H9 (cell line): ENCODE measurements at regions not wholly inside any gene's neighbourhood (a gene's known extent, or its start where the extent isn't known, plus 50 kb on each side); places are given as distances from the start of the nearest gene placed in this dataset.

ENCODE experiments used
- DNase-seq: peaks from one replicate; pipeline ENCODE4 v3.0.0-alpha.2; 2017
- H2AFZ ChIP-seq: one replicate; pipeline ENCODE4 v1.6.1; 2013; ENCODE audit warnings: mild to moderate bottlenecking, low read length, control low read depth, moderate library complexity
- H2AK5ac ChIP-seq: 2 replicates; pipeline ENCODE4 v1.6.1; 2013; ENCODE audit warnings: low read length, control low read depth, mixed read lengths; ENCODE audit not compliant: insufficient read length
- H2BK120ac ChIP-seq: one replicate; pipeline ENCODE4 v1.6.1; 2013; ENCODE audit warnings: low read depth, mild to moderate bottlenecking, low read length, control low read depth, inconsistent platforms; ENCODE audit not compliant: poor library complexity, severe bottlenecking
- H2BK12ac ChIP-seq: 2 replicates; pipeline ENCODE4 v1.6.1; 2013; ENCODE audit warnings: low read length, control low read depth, mixed read lengths, low read depth; ENCODE audit not compliant: insufficient read length
- H2BK15ac ChIP-seq: 2 replicates; pipeline ENCODE4 v1.6.1; 2013; ENCODE audit warnings: low read depth, low read length, control low read depth
- H2BK20ac ChIP-seq: one replicate; pipeline ENCODE4 v1.6.1; 2013; ENCODE audit warnings: low read depth, mild to moderate bottlenecking, low read length, control low read depth, inconsistent platforms; ENCODE audit not compliant: poor library complexity, severe bottlenecking
- H2BK5ac ChIP-seq: 2 replicates; pipeline ENCODE4 v1.6.1; 2013; ENCODE audit warnings: low read length, control low read depth, mixed read lengths; ENCODE audit not compliant: insufficient read length
- H3K14ac ChIP-seq: 2 replicates; pipeline ENCODE4 v1.6.1; 2013; ENCODE audit warnings: low read length, control low read depth; ENCODE audit not compliant: insufficient read depth
- H3K18ac ChIP-seq: 2 replicates; pipeline ENCODE4 v1.6.1; 2013; ENCODE audit warnings: low read depth, mild to moderate bottlenecking, mixed read lengths, low read length, control low read depth; ENCODE audit not compliant: insufficient read length
- H3K23ac ChIP-seq: 2 replicates; pipeline ENCODE4 v1.6.1; 2013; ENCODE audit warnings: low read length, control low read depth, mixed read lengths, low read depth; ENCODE audit not compliant: insufficient read length
- H3K23me2 ChIP-seq: 2 replicates; pipeline ENCODE4 v1.6.1; 2013; ENCODE audit warnings: low read depth, mild to moderate bottlenecking, mixed read lengths, low read length, control low read depth; ENCODE audit not compliant: insufficient read length, poor library complexity, severe bottlenecking
- H3K27ac ChIP-seq: 2 replicates; pipeline ENCODE4 v1.5.1; 2013; ENCODE audit warnings: low read length, control low read depth, mixed read lengths, low read depth; ENCODE audit not compliant: insufficient read length
- H3K27me3 ChIP-seq: 2 replicates; pipeline ENCODE4 v1.6.1; 2013; ENCODE audit warnings: low read length, control low read depth, inconsistent platforms; ENCODE audit not compliant: insufficient read depth
- H3K4ac ChIP-seq: 2 replicates; pipeline ENCODE4 v1.6.1; 2013; ENCODE audit warnings: low read depth, mild to moderate bottlenecking, control low read depth, inconsistent platforms, low read length, moderate library complexity
- H3K4me1 ChIP-seq: 2 replicates; pipeline ENCODE4 v1.6.1; 2013; ENCODE audit warnings: low read length, control low read depth, inconsistent platforms; ENCODE audit not compliant: insufficient read depth
- H3K4me2 ChIP-seq: 2 replicates; pipeline ENCODE4 v1.6.1; 2013; ENCODE audit warnings: low read length, control low read depth, mixed read lengths; ENCODE audit not compliant: insufficient read length, insufficient read depth
- H3K56ac ChIP-seq: 2 replicates; pipeline ENCODE4 v1.6.1; 2013; ENCODE audit warnings: low read depth, mild to moderate bottlenecking, mixed read lengths, low read length, control low read depth; ENCODE audit not compliant: insufficient read length
- H3K79me1 ChIP-seq: 2 replicates; pipeline ENCODE4 v1.6.1; 2013; ENCODE audit warnings: low read depth, mild to moderate bottlenecking, moderate library complexity, low read length, control low read depth, inconsistent platforms; ENCODE audit not compliant: insufficient read depth, poor library complexity, severe bottlenecking
- H3K79me2 ChIP-seq: 2 replicates; pipeline ENCODE4 v1.6.1; 2013; ENCODE audit warnings: low read length, control low read depth, inconsistent platforms; ENCODE audit not compliant: insufficient read depth
- H3K9ac ChIP-seq: 2 replicates; pipeline ENCODE4 v1.6.1; 2013; ENCODE audit warnings: low read length, control low read depth, mixed read lengths; ENCODE audit not compliant: insufficient read length; ENCODE audit errors: extremely low read depth
- H3K9me3 ChIP-seq: one replicate; pipeline ENCODE4 v1.6.1; 2013; ENCODE audit warnings: low read depth, low read length, inconsistent platforms; ENCODE audit not compliant: control insufficient read depth
- H3T11ph ChIP-seq: one replicate; pipeline ENCODE4 v1.6.1; 2013; ENCODE audit warnings: mild to moderate bottlenecking, low read length, control low read depth, inconsistent platforms
- H4K20me1 ChIP-seq: one replicate; pipeline ENCODE4 v1.6.1; 2013; ENCODE audit not compliant: control insufficient read depth, insufficient read length, insufficient read depth
- H4K5ac ChIP-seq: 2 replicates; pipeline ENCODE4 v1.6.1; 2013; ENCODE audit warnings: low read depth, mild to moderate bottlenecking, mixed read lengths, low read length, control low read depth; ENCODE audit not compliant: insufficient read length
- H4K8ac ChIP-seq: replicated peaks from 2 replicates; pipeline ENCODE4 v1.6.1; 2013; ENCODE audit warnings: low read length, control low read depth, mixed read lengths, low read depth; ENCODE audit not compliant: insufficient read length
- H4K91ac ChIP-seq: 2 replicates; pipeline ENCODE4 v1.6.1; 2013; ENCODE audit warnings: low read depth, mild to moderate bottlenecking, moderate library complexity, mixed read lengths, low read length, control low read depth; ENCODE audit not compliant: insufficient read length
- H3K27ac Mint-ChIP-seq, 3 experiments: 2 replicates in 2 of 3; 3 replicates in 1 of 3; pipeline ENCODE4 v1.8.0; 2020 to 2021; ENCODE audit warnings: mixed read lengths in 3 of 3, mild to moderate bottlenecking in 1 of 3, moderate library complexity in 1 of 3
- H3K27me3 Mint-ChIP-seq: 2 replicates; pipeline ENCODE4 v1.8.0; 2021; ENCODE audit warnings: low read depth, mild to moderate bottlenecking, moderate library complexity, mixed read lengths
- H3K36me3 Mint-ChIP-seq, 3 experiments: 2 replicates in 2 of 3; 3 replicates in 1 of 3; pipeline ENCODE4 v1.8.0; 2020 to 2021; ENCODE audit warnings: low read depth in 3 of 3, mixed read lengths in 3 of 3; ENCODE audit not compliant: insufficient read depth in 1 of 3
- H3K4me1 Mint-ChIP-seq, 2 experiments: 2 replicates each; pipeline ENCODE4 v1.8.0; 2020; ENCODE audit warnings: mixed read lengths in 2 of 2
- H3K4me3 Mint-ChIP-seq, 2 experiments: 2 replicates in 1 of 2; 3 replicates in 1 of 2; pipeline ENCODE4 v1.8.0; 2020 to 2021; ENCODE audit warnings: mild to moderate bottlenecking in 2 of 2, mixed read lengths in 2 of 2, moderate library complexity in 1 of 2
- H3K9me3 Mint-ChIP-seq, 2 experiments: 2 replicates in 1 of 2; 3 replicates in 1 of 2; pipeline ENCODE4 v1.8.0; 2020; ENCODE audit warnings: mild to moderate bottlenecking in 2 of 2, mixed read lengths in 2 of 2, moderate library complexity in 1 of 2
- CTCF ChIP-seq: fragments of 200-600 bp; sonication (generic); conservative IDR thresholded peaks from 3 replicates; pipeline ENCODE4 v1.8.0; 2021; ENCODE audit warnings: antibody characterized with exemption, mild to moderate bottlenecking
- WGBS: extraction: QIAGEN DNeasy Blood & Tissue Kit; methylation state at CpG from one replicate; pipeline ENCODE4 v1.1.7; 2013; ENCODE audit warnings: missing lambda C conversion rate, low lambda C conversion rate, mixed read lengths; ENCODE audit not compliant: insufficient read length; ENCODE audit errors: extremely low coverage; 5-methylcytosine and 5-hydroxymethylcytosine counted together

- Histone ChIP-seq H3K79me1 (no peaks in the 10 kb centered on the region), H2BK12ac (no peak overlapping the region), H3K18ac (no peak overlapping the region), H4K8ac (no peak overlapping the region), H3K27ac (no peak overlapping the region), H3K4me1 (no peaks in the 10 kb centered on the region), H4K20me1 (no peaks in the 10 kb centered on the region), H3K23ac (no peak overlapping the region), H2BK15ac (no peak overlapping the region), H3T11ph (no peak overlapping the region), H3K9ac (no peak overlapping the region), H3K23me2 (no peaks in the 10 kb centered on the region), H2BK20ac (no peak overlapping the region), H3K4me2 (no peak overlapping the region), H3K4ac (no peak overlapping the region), H3K14ac (no peak overlapping the region), H2BK5ac (no peak overlapping the region), H4K5ac (no peak overlapping the region), H3K79me2 (no peaks in the 10 kb centered on the region), H2BK120ac (no peak overlapping the region), H4K91ac (no peak overlapping the region), H3K56ac (no peak overlapping the region), H3K27me3 (no peaks in the 10 kb centered on the region), H2AK5ac (no peak overlapping the region), H2AFZ (no peak overlapping the region), H3K9me3 (no peaks in the 10 kb centered on the region)
- Mint-ChIP-seq H3K27me3 (no peaks in the 10 kb centered on the region), H3K4me3 (no peak overlapping the region), H3K36me3 (peaks cover 6 to 12% (median 8%) of the 10 kb centered on the region in 3 experiments), H3K27ac (no peak overlapping the region), H3K4me1 (no peaks in the 10 kb centered on the region), H3K9me3 (peaks cover 13 to 16% of the 10 kb centered on the region in 2 experiments; a peak in 4 of 5 replicates)
- TF ChIP-seq CTCF = no peak
- WGBS = no CpG with 5 or more reads among the region's 5 CpGs
- DNase-seq = no peak
Observed at GRCh38 chr3:81354119-81354518, 407.3 kb downstream of the GBE1 start.
